HEK293T (cell line): ENCODE measurements at regions not wholly inside any gene's neighbourhood (a gene's known extent, or its start where the extent isn't known, plus 50 kb on each side); places are given as distances from the start of the nearest gene placed in this dataset.

Experiments used
- BHLHE40 ChIP-seq: fragments of 450-650 bp; IDR thresholded peaks from 2 replicates; pipeline ENCODE4 v1.6.1; 2016; ENCODE audit warnings: mild to moderate bottlenecking, moderate library complexity, borderline replicate concordance
- ELF4 ChIP-seq: fragments of 450-650 bp; IDR thresholded peaks from 2 replicates; pipeline ENCODE4 v1.6.1; 2017; ENCODE audit warnings: antibody characterized with exemption
- FOXK2 ChIP-seq: fragments of 450-650 bp; IDR thresholded peaks from 2 replicates; pipeline ENCODE4 v1.6.1; 2016; ENCODE audit warnings: mild to moderate bottlenecking
- FOXM1 ChIP-seq: fragments of 450-650 bp; IDR thresholded peaks from 2 replicates; pipeline ENCODE4 v1.6.1; 2017; ENCODE audit warnings: mild to moderate bottlenecking, borderline replicate concordance
- HDGF ChIP-seq: fragments of 450-650 bp; IDR thresholded peaks from 2 replicates; pipeline ENCODE4 v1.6.1; 2017; ENCODE audit warnings: antibody characterized with exemption, borderline replicate concordance
- NFRKB ChIP-seq: fragments of 450-650 bp; IDR thresholded peaks from 2 replicates; pipeline ENCODE4 v1.6.1; 2016; ENCODE audit warnings: mild to moderate bottlenecking, moderate library complexity
- SP1 ChIP-seq: fragments of 450-650 bp; IDR thresholded peaks from 2 replicates; pipeline ENCODE4 v1.6.1; 2017
- SUZ12 ChIP-seq: fragments of 450-650 bp; IDR thresholded peaks from 2 replicates; pipeline ENCODE4 v1.6.1; 2016; ENCODE audit warnings: mild to moderate bottlenecking
- TARDBP ChIP-seq: fragments of 450-650 bp; IDR thresholded peaks from 2 replicates; pipeline ENCODE4 v1.6.1; 2016
- ZNF384 ChIP-seq: fragments of 450-650 bp; IDR thresholded peaks from 2 replicates; pipeline ENCODE4 v1.6.1; 2016

GRCh38 chr15:94099574-94099960 is 131.8 kb upstream of the MCTP2 start:
- TF ChIP-seq BHLHE40 (no peak), SP1 (no peak), ELF4 (no peak), FOXM1 (no peak), NFRKB (no peak), ZNF384 (no peak), FOXK2 (no peak), HDGF (no peak), TARDBP (no peak), SUZ12 (no peak)
